ENCODE measurements at regions not wholly inside any gene's neighbourhood (a gene's known extent, or its start where the extent isn't known, plus 50 kb on each side); places are given as distances from the start of the nearest gene placed in this dataset.
A peak's percentile ranks its signal among the peaks of the same experiment; 100 is the strongest.

DNA sequence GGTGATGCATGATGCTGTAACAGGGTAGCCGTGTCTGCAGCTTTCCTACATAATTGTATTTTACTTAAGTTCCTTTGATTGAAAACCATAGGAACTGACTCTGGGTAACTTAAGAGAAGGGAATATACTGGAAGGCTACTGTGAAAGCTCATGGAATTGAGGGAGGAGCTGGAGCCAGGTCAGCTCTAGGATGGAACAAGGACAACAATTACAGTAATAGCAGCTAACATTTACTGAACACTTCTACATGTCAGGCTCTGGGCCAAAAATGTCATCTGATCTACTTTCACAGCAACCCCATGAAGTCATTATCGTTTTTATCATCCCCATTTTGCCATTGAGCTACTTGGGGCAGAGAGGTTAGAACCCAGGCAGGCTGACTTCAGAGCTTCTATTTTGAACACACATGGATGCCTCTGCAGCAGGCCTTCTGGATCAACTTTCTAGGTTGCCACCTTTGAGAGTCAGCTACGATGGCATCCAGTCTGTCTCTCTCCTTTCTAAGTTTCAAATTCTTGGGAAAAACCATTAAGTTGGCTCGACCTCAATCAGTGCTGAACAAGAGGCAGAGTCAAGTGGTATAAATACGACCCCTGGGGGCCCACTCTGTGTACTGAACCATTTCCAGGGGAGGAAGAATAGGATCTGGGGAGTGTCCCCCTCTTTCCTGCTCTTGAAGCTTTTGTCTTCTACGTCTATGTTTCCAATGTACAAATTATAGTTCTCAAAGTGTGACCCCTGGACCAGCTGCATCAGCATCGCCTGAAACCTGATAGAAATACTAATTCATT lies 272.3 kb upstream of the PLPP4 start:
- Histone ChIP-seq H3K9me3 (replicated peaks; ENCODE audit: control insufficient read depth, insufficient read depth, low read depth, low read length) (no peaks in the 10 kb centered on the region), H3K4me1 (replicated peaks in 1 of 2; ENCODE audit: control insufficient read depth in 2 of 2, insufficient read depth in 2 of 2, low read length in 2 of 2) (no peaks in the 10 kb centered on the region), H3K4me2 (ENCODE audit: insufficient read depth, low read length) (no peak overlapping the region), H3K4me3 (no peak overlapping the region), H3K36me3 (ENCODE audit: control insufficient read depth, insufficient read depth, low read length) (no peaks in the 10 kb centered on the region), H4K20me1 (replicated peaks; ENCODE audit: control insufficient read depth, insufficient read depth, low read length) (no peaks in the 10 kb centered on the region), H3K79me2 (ENCODE audit: control insufficient read depth, insufficient read depth, low read length) (no peaks in the 10 kb centered on the region), H3K27me3 (ENCODE audit: control insufficient read depth in 2 of 2, insufficient read depth in 2 of 2, low read length in 2 of 2) (no peaks in the 10 kb centered on the region; a peak in 1 of 5 replicates), H3K9ac (ENCODE audit: insufficient read depth in 1 of 2, low read depth in 2 of 2, low read length in 2 of 2) (no peak overlapping the region), H3K9me1 (ENCODE audit: control insufficient read depth, insufficient read depth, low read length) (no peaks in the 10 kb centered on the region), H2AFZ (ENCODE audit: low read depth, low read length) (no peak overlapping the region), H3K27ac (ENCODE audit: extremely low read depth, low read depth, low read length) (no peak overlapping the region)
- 4% methylated on average over 7 of the region's 7 CpGs for WGBS (ENCODE audit: insufficient coverage, low coverage, missing lambda C conversion rate)
- DNase-seq (ENCODE audit: extremely low read depth in 1 of 4, low spot score in 3 of 4) (no peak), FAIRE-seq (no peak), ATAC-seq (no peak)
- POLR2A ChIA-PET, result no interaction called here
- BruUV-seq (replicated peaks), result no TSS peak
- CTCF ChIA-PET (ENCODE audit: low intra/inter-chr PET ratio), result no interaction called here
- TF ChIP-seq, protein P1, sequence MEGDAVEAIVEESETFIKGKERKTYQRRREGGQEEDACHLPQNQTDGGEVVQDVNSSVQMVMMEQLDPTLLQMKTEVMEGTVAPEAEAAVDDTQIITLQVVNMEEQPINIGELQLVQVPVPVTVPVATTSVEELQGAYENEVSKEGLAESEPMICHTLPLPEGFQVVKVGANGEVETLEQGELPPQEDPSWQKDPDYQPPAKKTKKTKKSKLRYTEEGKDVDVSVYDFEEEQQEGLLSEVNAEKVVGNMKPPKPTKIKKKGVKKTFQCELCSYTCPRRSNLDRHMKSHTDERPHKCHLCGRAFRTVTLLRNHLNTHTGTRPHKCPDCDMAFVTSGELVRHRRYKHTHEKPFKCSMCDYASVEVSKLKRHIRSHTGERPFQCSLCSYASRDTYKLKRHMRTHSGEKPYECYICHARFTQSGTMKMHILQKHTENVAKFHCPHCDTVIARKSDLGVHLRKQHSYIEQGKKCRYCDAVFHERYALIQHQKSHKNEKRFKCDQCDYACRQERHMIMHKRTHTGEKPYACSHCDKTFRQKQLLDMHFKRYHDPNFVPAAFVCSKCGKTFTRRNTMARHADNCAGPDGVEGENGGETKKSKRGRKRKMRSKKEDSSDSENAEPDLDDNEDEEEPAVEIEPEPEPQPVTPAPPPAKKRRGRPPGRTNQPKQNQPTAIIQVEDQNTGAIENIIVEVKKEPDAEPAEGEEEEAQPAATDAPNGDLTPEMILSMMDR (IDR thresholded peaks at IDR 0.05 in 2 of 3, conservative IDR thresholded peaks at IDR 0.05 in 1 of 3; ENCODE audit: insufficient read depth in 2 of 3, low read depth in 1 of 3, low read length in 3 of 3), result peak in 1 of 3 experiments; percentile 17; a peak in 1 of 6 replicates
- TF ChIP-seq U2AF2 (optimal IDR thresholded peaks at IDR 0.05; ENCODE audit: low read depth, low read length), result no peak
- in situ Hi-C loops (cut with MboI), result no loop called here
- intact Hi-C loops (cut with micrococcal nuclease), result no loop called here

DNA sequence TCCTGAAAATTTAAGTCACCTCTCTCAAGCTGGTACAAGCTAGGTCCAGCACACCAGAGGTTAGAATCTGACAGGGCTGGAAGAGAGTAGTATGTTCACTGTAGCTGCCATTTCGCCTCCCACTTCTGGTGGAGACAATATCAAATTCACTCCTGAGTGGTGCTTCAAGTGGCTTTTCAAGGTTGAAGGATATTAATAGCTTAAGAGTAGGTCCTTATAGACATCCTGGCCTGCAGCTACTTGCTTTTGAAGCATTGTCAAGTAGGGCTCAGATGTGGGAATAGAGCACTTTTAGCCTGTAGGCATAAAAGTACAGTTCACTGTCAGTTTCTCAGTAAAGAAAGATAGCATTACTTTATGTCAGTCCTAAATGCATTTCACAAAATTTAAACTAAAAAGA lies 270.5 kb upstream of the PLPP4 start:
- Histone ChIP-seq H4K20me1 (replicated peaks; ENCODE audit: control insufficient read depth, insufficient read depth, low read length) (no peaks in the 10 kb centered on the region), H3K36me3 (ENCODE audit: control insufficient read depth, insufficient read depth, low read length) (no peaks in the 10 kb centered on the region), H3K27me3 (ENCODE audit: control insufficient read depth in 2 of 2, insufficient read depth in 2 of 2, low read length in 2 of 2) (no peaks in the 10 kb centered on the region), H3K79me2 (ENCODE audit: control insufficient read depth, insufficient read depth, low read length) (no peaks in the 10 kb centered on the region), H3K9me1 (ENCODE audit: control insufficient read depth, insufficient read depth, low read length) (no peaks in the 10 kb centered on the region), H3K27ac (ENCODE audit: extremely low read depth, low read depth, low read length) (no peak overlapping the region), H3K4me2 (ENCODE audit: insufficient read depth, low read length) (no peak overlapping the region), H3K9me3 (replicated peaks; ENCODE audit: control insufficient read depth, insufficient read depth, low read depth, low read length) (no peaks in the 10 kb centered on the region), H3K4me3 (no peak overlapping the region), H3K9ac (ENCODE audit: insufficient read depth in 1 of 2, low read depth in 2 of 2, low read length in 2 of 2) (no peak overlapping the region), H2AFZ (ENCODE audit: low read depth, low read length) (no peak overlapping the region), H3K4me1 (replicated peaks in 1 of 2; ENCODE audit: control insufficient read depth in 2 of 2, insufficient read depth in 2 of 2, low read length in 2 of 2) (no peaks in the 10 kb centered on the region)
- ChIA-PET POLR2A (no interaction called here), CTCF (ENCODE audit: low intra/inter-chr PET ratio) (no interaction called here)
- ATAC-seq, result no peak
- WGBS (ENCODE audit: insufficient coverage, low coverage, missing lambda C conversion rate), result 0% methylated on average over 1 of the region's 1 CpG
- in situ Hi-C loops (cut with MboI) (no loop called here), intact Hi-C loops (cut with micrococcal nuclease) (no loop called here)
- DNase-seq (ENCODE audit: extremely low read depth in 1 of 4, low spot score in 3 of 4), result no peak
- FAIRE-seq, result no peak
- no TSS peak for BruUV-seq (replicated peaks)
- TF ChIP-seq HDAC8 (tag; IDR thresholded peaks at IDR 0.05) (no peak), CBX8 (IDR thresholded peaks at IDR 0.05; ENCODE audit: borderline replicate concordance, extremely low read depth, low read depth, low read length, poor library complexity, severe bottlenecking) (no peak), TEAD1 (CRISPR knock-in tag; IDR thresholded peaks at IDR 0.05) (no peak), ZNF347 (CRISPR knock-in tag; IDR thresholded peaks at IDR 0.05; ENCODE audit: low read depth) (no peak), KAT7 (CRISPR knock-in tag; IDR thresholded peaks at IDR 0.05; ENCODE audit: borderline replicate concordance) (no peak)
- TF ChIP-seq, protein P2, sequence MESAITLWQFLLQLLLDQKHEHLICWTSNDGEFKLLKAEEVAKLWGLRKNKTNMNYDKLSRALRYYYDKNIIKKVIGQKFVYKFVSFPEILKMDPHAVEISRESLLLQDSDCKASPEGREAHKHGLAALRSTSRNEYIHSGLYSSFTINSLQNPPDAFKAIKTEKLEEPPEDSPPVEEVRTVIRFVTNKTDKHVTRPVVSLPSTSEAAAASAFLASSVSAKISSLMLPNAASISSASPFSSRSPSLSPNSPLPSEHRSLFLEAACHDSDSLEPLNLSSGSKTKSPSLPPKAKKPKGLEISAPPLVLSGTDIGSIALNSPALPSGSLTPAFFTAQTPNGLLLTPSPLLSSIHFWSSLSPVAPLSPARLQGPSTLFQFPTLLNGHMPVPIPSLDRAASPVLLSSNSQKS (CRISPR knock-in tag; IDR thresholded peaks at IDR 0.05), result no peak
- TF ChIP-seq, protein P3, sequence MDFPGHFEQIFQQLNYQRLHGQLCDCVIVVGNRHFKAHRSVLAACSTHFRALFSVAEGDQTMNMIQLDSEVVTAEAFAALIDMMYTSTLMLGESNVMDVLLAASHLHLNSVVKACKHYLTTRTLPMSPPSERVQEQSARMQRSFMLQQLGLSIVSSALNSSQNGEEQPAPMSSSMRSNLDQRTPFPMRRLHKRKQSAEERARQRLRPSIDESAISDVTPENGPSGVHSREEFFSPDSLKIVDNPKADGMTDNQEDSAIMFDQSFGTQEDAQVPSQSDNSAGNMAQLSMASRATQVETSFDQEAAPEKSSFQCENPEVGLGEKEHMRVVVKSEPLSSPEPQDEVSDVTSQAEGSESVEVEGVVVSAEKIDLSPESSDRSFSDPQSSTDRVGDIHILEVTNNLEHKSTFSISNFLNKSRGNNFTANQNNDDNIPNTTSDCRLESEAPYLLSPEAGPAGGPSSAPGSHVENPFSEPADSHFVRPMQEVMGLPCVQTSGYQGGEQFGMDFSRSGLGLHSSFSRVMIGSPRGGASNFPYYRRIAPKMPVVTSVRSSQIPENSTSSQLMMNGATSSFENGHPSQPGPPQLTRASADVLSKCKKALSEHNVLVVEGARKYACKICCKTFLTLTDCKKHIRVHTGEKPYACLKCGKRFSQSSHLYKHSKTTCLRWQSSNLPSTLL (IDR thresholded peaks at IDR 0.05), result no peak
